GM23338 (cell line): ENCODE measurements at regions not wholly inside any gene's neighbourhood (a gene's known extent, or its start where the extent isn't known, plus 50 kb on each side); places are given as distances from the start of the nearest gene placed in this dataset.

Source experiments
- ATAC-seq: fragments of 200-7000 bp; cut with Tn5 transposase; 3 replicates; pipeline ENCODE4 v1.9.1; 2020
- DNase-seq: peaks from one replicate; pipeline ENCODE4 v3.0.0-alpha.2; 2015; ENCODE audit warnings: low spot score
- H2AFZ ChIP-seq: fragments of 200-600 bp; sonication (generic); 2 replicates; pipeline ENCODE4 v1.8.0; 2016; ENCODE audit warnings: antibody characterized with exemption, mild to moderate bottlenecking, moderate library complexity
- H3F3A ChIP-seq: fragments of 200-600 bp; sonication (generic); replicated peaks from 2 replicates; pipeline ENCODE4 v1.8.0; 2017; ENCODE audit warnings: antibody characterized with exemption, mixed run types, low read depth
- H3K27ac ChIP-seq: fragments of 200-600 bp; sonication (generic); 2 replicates; pipeline ENCODE4 v1.6.1; 2016; ENCODE audit warnings: low read depth
- H3K27me3 ChIP-seq: fragments of 200-600 bp; sonication (generic); 2 replicates; pipeline ENCODE4 v1.8.0; 2016; ENCODE audit warnings: mild to moderate bottlenecking, mixed run types, moderate library complexity; ENCODE audit not compliant: insufficient read depth
- H3K36me3 ChIP-seq: fragments of 200-600 bp; sonication (generic); 2 replicates; pipeline ENCODE4 v1.8.0; 2016; ENCODE audit warnings: mild to moderate bottlenecking; ENCODE audit not compliant: insufficient read depth
- H3K4me1 ChIP-seq: fragments of 200-600 bp; sonication (generic); 2 replicates; pipeline ENCODE4 v1.8.0; 2016; ENCODE audit warnings: mild to moderate bottlenecking, moderate library complexity; ENCODE audit not compliant: insufficient read depth
- H3K4me2 ChIP-seq: fragments of 200-600 bp; sonication (generic); 2 replicates; pipeline ENCODE4 v1.7.1; 2017; ENCODE audit warnings: mixed run types
- H3K4me3 ChIP-seq: fragments of 200-600 bp; sonication (generic); 2 replicates; pipeline ENCODE4 v1.6.1; 2016; ENCODE audit warnings: mixed run types
- H3K79me2 ChIP-seq: fragments of 200-600 bp; sonication (generic); replicated peaks from 2 replicates; pipeline ENCODE4 v1.8.0; 2017; ENCODE audit warnings: mild to moderate bottlenecking; ENCODE audit not compliant: insufficient read depth
- H3K9me2 ChIP-seq: fragments of 200-600 bp; sonication (generic); 2 replicates; pipeline ENCODE4 v1.8.0; 2017; ENCODE audit not compliant: insufficient read depth
- H4K20me1 ChIP-seq: fragments of 200-600 bp; sonication (generic); replicated peaks from 2 replicates; pipeline ENCODE4 v1.8.0; 2017; ENCODE audit warnings: mild to moderate bottlenecking; ENCODE audit not compliant: insufficient read depth
- H3K27ac Mint-ChIP-seq: 2 replicates; pipeline ENCODE4 v1.8.0; 2020; ENCODE audit warnings: inconsistent platforms, mild to moderate bottlenecking, moderate library complexity, mixed read lengths
- H3K27me3 Mint-ChIP-seq: 3 replicates; pipeline ENCODE4 v1.8.0; 2022; ENCODE audit warnings: low read depth, mild to moderate bottlenecking, moderate library complexity, mixed read lengths, inconsistent platforms; ENCODE audit not compliant: insufficient read depth, poor library complexity
- H3K36me3 Mint-ChIP-seq: 3 replicates; pipeline ENCODE4 v1.8.0; 2021; ENCODE audit warnings: low read depth, mild to moderate bottlenecking, inconsistent platforms, moderate library complexity, mixed read lengths
- H3K4me1 Mint-ChIP-seq: 3 replicates; pipeline ENCODE4 v1.8.0; 2020; ENCODE audit warnings: mild to moderate bottlenecking, inconsistent platforms, mixed read lengths
- H3K4me3 Mint-ChIP-seq: 3 replicates; pipeline ENCODE4 v1.8.0; 2021; ENCODE audit warnings: moderate library complexity, mild to moderate bottlenecking, inconsistent platforms, mixed read lengths
- H3K9me3 Mint-ChIP-seq: 3 replicates; pipeline ENCODE4 v1.8.0; 2020; ENCODE audit warnings: moderate library complexity, mild to moderate bottlenecking, inconsistent platforms, mixed read lengths
- CREB1 ChIP-seq: fragments of 250-450 bp; sonication (Bioruptor Pico); IDR thresholded peaks from 2 replicates; pipeline ENCODE4 v1.5.0; 2020; ENCODE audit warnings: low read depth, mild to moderate bottlenecking, moderate library complexity
- EZH2 ChIP-seq: fragments of 200-600 bp; sonication (generic); IDR thresholded peaks from one replicate; pipeline ENCODE4 v1.8.0; 2017; ENCODE audit warnings: antibody characterized with exemption, mild to moderate bottlenecking, low read depth; ENCODE audit not compliant: unreplicated experiment
- EZH2phosphoT487 ChIP-seq: fragments of 200-600 bp; sonication (generic); IDR thresholded peaks from one replicate; pipeline ENCODE4 v1.8.1; 2018; ENCODE audit warnings: antibody characterized with exemption; ENCODE audit not compliant: unreplicated experiment
- NANOG ChIP-seq: IDR thresholded peaks from 2 replicates; pipeline ENCODE4 v1.6.1; 2016; ENCODE audit warnings: antibody characterized with exemption, borderline replicate concordance
- ZNF331 ChIP-seq: fragments of 250-450 bp; sonication (Bioruptor Pico); IDR thresholded peaks from 2 replicates; pipeline ENCODE4 v1.5.0; 2020; ENCODE audit warnings: low read depth, mild to moderate bottlenecking, moderate library complexity
- TF ChIP-seq, protein P1 (sequence below): fragments of 250-450 bp; sonication (Bioruptor Pico); IDR thresholded peaks from 2 replicates; pipeline ENCODE4 v1.5.0; 2020; ENCODE audit warnings: mild to moderate bottlenecking, moderate library complexity
- TF ChIP-seq, protein P2 (sequence below): IDR thresholded peaks from 2 replicates; pipeline ENCODE4 v1.6.1; 2016; ENCODE audit warnings: antibody characterized with exemption

DNA sequence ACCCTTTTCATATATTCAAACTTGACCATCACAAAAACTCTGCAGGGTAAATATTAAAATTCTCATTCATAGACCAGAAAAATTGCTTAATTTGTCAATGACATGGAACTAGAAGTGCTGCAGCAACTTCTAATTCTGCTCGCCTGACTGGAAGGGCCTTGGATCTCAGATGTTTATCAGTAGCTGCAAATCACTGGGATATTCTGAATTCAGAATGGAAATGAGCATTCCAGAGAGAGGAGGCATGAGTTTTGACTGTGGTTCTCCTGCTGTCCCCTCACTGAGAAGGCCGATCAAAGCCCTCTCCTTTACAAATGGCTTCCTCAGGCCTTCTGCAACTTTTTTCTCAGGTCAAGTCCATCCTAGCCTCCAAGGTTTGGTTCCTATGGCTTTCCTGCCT lies 171.3 kb upstream of the FAM78B start (continued):
- TF ChIP-seq, protein P1, sequence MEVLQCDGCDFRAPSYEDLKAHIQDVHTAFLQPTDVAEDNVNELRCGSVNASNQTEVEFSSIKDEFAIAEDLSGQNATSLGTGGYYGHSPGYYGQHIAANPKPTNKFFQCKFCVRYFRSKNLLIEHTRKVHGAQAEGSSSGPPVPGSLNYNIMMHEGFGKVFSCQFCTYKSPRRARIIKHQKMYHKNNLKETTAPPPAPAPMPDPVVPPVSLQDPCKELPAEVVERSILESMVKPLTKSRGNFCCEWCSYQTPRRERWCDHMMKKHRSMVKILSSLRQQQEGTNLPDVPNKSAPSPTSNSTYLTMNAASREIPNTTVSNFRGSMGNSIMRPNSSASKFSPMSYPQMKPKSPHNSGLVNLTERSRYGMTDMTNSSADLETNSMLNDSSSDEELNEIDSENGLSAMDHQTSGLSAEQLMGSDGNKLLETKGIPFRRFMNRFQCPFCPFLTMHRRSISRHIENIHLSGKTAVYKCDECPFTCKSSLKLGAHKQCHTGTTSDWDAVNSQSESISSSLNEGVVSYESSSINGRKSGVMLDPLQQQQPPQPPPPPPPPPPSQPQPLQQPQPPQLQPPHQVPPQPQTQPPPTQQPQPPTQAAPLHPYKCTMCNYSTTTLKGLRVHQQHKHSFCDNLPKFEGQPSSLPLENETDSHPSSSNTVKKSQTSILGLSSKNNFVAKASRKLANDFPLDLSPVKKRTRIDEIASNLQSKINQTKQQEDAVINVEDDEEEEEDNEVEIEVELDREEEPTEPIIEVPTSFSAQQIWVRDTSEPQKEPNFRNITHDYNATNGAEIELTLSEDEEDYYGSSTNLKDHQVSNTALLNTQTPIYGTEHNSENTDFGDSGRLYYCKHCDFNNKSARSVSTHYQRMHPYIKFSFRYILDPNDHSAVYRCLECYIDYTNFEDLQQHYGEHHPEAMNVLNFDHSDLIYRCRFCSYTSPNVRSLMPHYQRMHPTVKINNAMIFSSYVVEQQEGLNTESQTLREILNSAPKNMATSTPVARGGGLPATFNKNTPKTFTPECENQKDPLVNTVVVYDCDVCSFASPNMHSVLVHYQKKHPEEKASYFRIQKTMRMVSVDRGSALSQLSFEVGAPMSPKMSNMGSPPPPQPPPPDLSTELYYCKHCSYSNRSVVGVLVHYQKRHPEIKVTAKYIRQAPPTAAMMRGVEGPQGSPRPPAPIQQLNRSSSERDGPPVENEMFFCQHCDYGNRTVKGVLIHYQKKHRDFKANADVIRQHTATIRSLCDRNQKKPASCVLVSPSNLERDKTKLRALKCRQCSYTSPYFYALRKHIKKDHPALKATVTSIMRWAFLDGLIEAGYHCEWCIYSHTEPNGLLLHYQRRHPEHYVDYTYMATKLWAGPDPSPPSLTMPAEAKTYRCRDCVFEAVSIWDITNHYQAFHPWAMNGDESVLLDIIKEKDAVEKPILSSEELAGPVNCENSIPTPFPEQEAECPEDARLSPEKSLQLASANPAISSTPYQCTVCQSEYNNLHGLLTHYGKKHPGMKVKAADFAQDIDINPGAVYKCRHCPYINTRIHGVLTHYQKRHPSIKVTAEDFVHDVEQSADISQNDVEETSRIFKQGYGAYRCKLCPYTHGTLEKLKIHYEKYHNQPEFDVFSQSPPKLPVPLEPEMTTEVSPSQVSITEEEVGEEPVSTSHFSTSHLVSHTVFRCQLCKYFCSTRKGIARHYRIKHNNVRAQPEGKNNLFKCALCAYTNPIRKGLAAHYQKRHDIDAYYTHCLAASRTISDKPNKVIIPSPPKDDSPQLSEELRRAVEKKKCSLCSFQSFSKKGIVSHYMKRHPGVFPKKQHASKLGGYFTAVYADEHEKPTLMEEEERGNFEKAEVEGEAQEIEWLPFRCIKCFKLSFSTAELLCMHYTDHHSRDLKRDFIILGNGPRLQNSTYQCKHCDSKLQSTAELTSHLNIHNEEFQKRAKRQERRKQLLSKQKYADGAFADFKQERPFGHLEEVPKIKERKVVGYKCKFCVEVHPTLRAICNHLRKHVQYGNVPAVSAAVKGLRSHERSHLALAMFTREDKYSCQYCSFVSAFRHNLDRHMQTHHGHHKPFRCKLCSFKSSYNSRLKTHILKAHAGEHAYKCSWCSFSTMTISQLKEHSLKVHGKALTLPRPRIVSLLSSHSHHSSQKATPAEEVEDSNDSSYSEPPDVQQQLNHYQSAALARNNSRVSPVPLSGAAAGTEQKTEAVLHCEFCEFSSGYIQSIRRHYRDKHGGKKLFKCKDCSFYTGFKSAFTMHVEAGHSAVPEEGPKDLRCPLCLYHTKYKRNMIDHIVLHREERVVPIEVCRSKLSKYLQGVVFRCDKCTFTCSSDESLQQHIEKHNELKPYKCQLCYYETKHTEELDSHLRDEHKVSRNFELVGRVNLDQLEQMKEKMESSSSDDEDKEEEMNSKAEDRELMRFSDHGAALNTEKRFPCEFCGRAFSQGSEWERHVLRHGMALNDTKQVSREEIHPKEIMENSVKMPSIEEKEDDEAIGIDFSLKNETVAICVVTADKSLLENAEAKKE (CRISPR knock-in tag): no peak
- TF ChIP-seq EZH2phosphoT487: no peak

DNA sequence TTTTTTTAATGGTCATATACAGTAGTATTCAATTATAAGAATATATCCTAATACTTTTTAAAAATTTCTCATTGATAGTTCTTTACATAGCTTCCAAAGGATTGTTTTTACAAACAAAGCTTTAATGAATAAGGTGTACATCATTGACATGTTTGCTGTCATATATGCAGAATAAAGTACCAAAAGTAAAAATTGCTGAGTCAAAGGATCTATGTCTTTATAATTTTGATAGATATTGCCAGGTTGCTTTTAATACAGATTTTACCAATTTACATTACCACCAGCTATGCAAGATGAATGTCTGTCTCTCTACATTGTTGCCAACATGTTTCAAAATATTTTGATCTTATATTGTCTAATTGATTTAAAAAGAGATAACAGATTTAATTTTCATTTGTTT lies 173.9 kb upstream of the FAM78B start:
- H3K4me1 ChIP-seq: peaks cover 14% of the 10 kb centered on the region
- no peaks in the 10 kb centered on the region for H4K20me1 ChIP-seq
- no peaks in the 10 kb centered on the region for H3K27me3 Mint-ChIP-seq
- H3K36me3 ChIP-seq: no peaks in the 10 kb centered on the region; the same call in 1 of the 2 replicates
- peaks cover 4% of the 10 kb centered on the region; the same call in 1 of the 3 replicates for H3K36me3 Mint-ChIP-seq
- H3K4me2 ChIP-seq: no peak overlapping the region
- no peaks in the 10 kb centered on the region for H3K79me2 ChIP-seq
- peaks cover 13% of the 10 kb centered on the region for H3K4me1 Mint-ChIP-seq
- H3K4me3 ChIP-seq: no peak overlapping the region
- H2AFZ ChIP-seq: no peak overlapping the region
- no peak overlapping the region for H3K27ac Mint-ChIP-seq
- ATAC-seq (no peak), DNase-seq (no peak)
- no peak overlapping the region for H3K27ac ChIP-seq
- no peaks in the 10 kb centered on the region for H3F3A ChIP-seq
- H3K4me3 Mint-ChIP-seq: no peak overlapping the region
- no peaks in the 10 kb centered on the region for H3K27me3 ChIP-seq
- H3K9me3 Mint-ChIP-seq: peaks cover 15% of the 10 kb centered on the region
- peaks cover 4% of the 10 kb centered on the region; the same call in 1 of the 2 replicates for H3K9me2 ChIP-seq
- TF ChIP-seq, protein P2, sequence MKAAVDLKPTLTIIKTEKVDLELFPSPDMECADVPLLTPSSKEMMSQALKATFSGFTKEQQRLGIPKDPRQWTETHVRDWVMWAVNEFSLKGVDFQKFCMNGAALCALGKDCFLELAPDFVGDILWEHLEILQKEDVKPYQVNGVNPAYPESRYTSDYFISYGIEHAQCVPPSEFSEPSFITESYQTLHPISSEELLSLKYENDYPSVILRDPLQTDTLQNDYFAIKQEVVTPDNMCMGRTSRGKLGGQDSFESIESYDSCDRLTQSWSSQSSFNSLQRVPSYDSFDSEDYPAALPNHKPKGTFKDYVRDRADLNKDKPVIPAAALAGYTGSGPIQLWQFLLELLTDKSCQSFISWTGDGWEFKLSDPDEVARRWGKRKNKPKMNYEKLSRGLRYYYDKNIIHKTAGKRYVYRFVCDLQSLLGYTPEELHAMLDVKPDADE: no peak
- TF ChIP-seq EZH2 (no peak), ZNF331 (CRISPR knock-in tag) (no peak), NANOG (no peak), CREB1 (CRISPR knock-in tag) (no peak)
- TF ChIP-seq, protein P1 (CRISPR knock-in tag): no peak
